IPS-NIHi7 (cell line): ENCODE measurements at regions not wholly inside any gene's neighbourhood (a gene's known extent, or its start where the extent isn't known, plus 50 kb on each side); places are given as distances from the start of the nearest gene placed in this dataset.
A peak's percentile ranks its signal among the peaks of the same experiment; 100 is the strongest.

ENCODE experiments used
- DNase-seq: peaks from one replicate; pipeline ENCODE4 v3.0.0; 2012; ENCODE audit warnings: mixed read lengths; ENCODE audit errors: extremely low spot score

- DNase-seq, result no peak
Observed at GRCh38 chr14:26765768-26766520, 168.1 kb upstream of the NOVA1 start.

- DNase-seq, result no peak
Observed at GRCh38 chr14:26766726-26767125, 168.9 kb upstream of the NOVA1 start.

GRCh38 chr14:26773906-26774593, 176.2 kb upstream of the NOVA1 start:
- DNase-seq, result no peak

GRCh38 chr14:26775765-26776563, 178.1 kb upstream of the NOVA1 start:
- peak; percentile 17 for DNase-seq

GRCh38 chr14:26791117-26791806, 193.4 kb upstream of the NOVA1 start:
- DNase-seq, result no peak

GRCh38 chr14:26794731-26795130, 196.9 kb upstream of the NOVA1 start:
- DNase-seq, result no peak

GRCh38 chr14:26808407-26808806, 210.6 kb upstream of the NOVA1 start:
- no peak for DNase-seq

- DNase-seq, result no peak
Observed at GRCh38 chr14:26810631-26811030, 212.8 kb upstream of the NOVA1 start.

GRCh38 chr14:26811756-26812305, 214.0 kb upstream of the NOVA1 start:
- DNase-seq, result no peak

GRCh38 chr14:26820138-26820537, 222.3 kb upstream of the NOVA1 start:
- DNase-seq, result no peak

GRCh38 chr14:26820572-26820971, 222.7 kb upstream of the NOVA1 start:
- no peak for DNase-seq

GRCh38 chr14:26828741-26829140, 230.9 kb upstream of the NOVA1 start:
- no peak for DNase-seq

- no peak for DNase-seq
Observed at GRCh38 chr14:26833621-26834176, 235.9 kb upstream of the NOVA1 start.

- DNase-seq, result no peak
Observed at GRCh38 chr14:26835979-26836570, 238.2 kb upstream of the NOVA1 start.

GRCh38 chr14:26839481-26839880, 241.6 kb upstream of the NOVA1 start:
- DNase-seq, result no peak

GRCh38 chr14:26841326-26841725, 243.5 kb upstream of the NOVA1 start:
- no peak for DNase-seq

- DNase-seq, result no peak
Observed at GRCh38 chr14:26841920-26842741, 244.3 kb upstream of the NOVA1 start.

- DNase-seq, result no peak
Observed at GRCh38 chr14:26845151-26845818, 247.5 kb upstream of the NOVA1 start.

- no peak for DNase-seq
Observed at GRCh38 chr14:26846388-26846787, 248.6 kb upstream of the NOVA1 start.
